GM19328 (cell line): ENCODE measurements at regions not wholly inside any gene's neighbourhood (a gene's known extent, or its start where the extent isn't known, plus 50 kb on each side); places are given as distances from the start of the nearest gene placed in this dataset.
A peak's percentile ranks its signal among the peaks of the same experiment; 100 is the strongest.
"Not testable (repeated sequence)": the region's sequence is repeated elsewhere in the genome, so short reads cannot be mapped to it uniquely, and the experiment has no call there.

Experiments used
- ATAC-seq: cut with Tn5 transposase; IDR thresholded peaks from one replicate; pipeline ENCODE4 v1.9.1; 2021; ENCODE audit warnings: mild to moderate bottlenecking, moderate library complexity; ENCODE audit not compliant: unreplicated experiment

DNA sequence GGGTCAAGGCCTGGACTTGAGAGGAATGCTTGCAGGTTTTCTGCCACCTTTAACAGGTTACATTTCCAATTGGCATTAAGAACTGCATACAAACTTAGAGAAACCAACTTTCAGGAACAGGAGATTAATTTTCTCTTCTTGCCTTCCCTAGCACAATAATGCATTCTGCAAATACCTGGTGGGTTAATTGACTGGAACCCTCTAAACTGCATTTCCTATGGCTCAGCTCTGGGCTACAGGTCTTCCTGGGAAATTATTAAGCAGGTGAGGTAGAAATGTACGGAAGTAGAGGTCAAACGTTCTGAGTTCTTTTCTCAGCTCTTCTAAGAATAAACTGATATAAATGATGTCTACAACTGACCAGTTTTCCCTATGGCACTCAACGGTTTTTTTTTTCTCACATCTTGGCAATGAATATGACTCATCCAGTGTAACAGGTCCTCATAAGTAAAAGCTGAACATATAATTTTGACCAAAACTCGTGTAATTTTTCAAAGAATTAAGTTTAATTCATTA is 144.9 kb upstream of the PELI2 start:
- no peak for ATAC-seq

DNA sequence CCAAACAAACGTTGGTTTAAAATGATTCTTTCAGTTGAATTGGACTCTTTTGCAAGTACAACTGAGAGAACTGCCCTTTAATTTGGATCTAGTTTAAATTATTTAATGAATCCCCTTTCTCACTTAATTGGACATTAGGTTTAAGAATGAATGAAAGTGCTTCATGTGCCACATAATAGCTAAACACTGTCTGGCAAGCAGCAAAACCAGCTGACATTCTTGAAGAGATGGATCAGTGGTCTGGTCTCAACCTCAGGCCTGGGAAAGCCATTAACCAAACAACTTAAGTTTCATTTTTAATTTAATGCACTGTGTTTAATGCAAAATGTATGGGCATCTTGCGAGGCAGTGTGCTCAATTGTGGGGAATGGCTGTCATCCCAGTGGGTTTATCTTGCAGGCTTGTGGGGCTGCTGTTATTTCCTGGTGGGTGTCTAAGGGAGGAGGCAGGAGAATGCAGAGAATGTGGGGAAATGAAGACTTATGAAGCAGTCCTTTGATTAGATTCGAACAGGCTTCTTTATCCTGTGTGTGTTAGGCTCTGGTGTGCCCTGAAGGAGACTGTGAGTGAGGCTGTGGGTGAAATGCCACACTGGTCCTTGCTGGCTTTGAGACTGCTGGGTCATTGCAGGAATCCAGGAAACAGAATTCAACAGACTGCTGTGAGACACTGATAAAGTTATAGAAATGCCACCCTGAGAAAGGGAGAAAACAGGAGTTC is 144.1 kb upstream of the PELI2 start:
- ATAC-seq: no peak

DNA sequence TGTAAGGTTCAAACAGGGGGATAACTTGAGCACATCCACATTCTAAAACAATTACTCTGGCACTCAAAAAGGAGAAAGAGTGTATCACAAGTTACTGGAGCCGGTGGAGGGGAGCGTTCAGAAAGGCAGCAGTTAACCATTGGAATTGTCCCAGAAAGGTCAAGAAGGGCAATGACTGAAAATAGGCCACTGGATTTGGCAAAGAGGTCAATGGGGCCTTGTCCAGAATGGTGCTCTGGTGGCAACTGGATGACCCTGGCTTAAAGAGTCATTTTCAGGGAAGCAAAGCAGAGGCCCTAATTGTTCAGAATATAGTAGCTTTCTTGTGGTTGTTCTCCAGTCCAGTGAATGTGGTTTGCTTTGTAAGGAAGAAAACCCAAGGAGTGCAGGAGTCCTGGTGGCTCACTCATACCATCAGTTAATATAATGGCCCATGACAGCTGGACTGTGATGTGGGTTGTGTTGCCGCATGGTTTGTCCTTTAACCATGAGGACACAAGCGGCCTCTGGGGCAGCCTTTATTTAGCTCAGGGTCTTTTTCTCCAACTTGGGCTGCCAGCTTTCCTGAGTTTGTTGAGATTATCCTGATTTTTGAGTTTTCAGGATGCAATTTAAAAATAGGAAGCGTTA is 142.8 kb upstream of the PELI2 start:
- ATAC-seq: no peak

GRCh38 chr14:55976219-55976618 is 142.0 kb upstream of the PELI2 start:
- no peak for ATAC-seq

DNA sequence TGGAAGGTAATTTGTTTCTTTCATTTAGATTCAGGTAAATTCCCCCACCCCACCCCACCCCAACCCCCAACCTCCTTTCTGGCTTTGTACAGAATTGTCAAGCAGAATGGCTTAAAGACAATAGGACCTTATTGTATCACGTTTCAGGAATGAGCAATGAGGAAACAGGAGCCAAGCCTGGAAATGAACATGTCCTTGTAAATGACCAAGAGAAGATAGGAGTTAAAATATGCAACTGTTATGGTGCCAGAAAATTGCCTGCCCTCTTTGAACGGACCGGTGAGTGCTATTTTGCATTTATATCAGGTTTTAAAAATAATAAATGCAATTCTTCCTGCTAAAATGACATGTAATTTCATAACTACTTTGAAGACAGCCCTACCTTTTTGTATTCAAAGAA is 141.6 kb upstream of the PELI2 start:
- ATAC-seq: no peak

DNA sequence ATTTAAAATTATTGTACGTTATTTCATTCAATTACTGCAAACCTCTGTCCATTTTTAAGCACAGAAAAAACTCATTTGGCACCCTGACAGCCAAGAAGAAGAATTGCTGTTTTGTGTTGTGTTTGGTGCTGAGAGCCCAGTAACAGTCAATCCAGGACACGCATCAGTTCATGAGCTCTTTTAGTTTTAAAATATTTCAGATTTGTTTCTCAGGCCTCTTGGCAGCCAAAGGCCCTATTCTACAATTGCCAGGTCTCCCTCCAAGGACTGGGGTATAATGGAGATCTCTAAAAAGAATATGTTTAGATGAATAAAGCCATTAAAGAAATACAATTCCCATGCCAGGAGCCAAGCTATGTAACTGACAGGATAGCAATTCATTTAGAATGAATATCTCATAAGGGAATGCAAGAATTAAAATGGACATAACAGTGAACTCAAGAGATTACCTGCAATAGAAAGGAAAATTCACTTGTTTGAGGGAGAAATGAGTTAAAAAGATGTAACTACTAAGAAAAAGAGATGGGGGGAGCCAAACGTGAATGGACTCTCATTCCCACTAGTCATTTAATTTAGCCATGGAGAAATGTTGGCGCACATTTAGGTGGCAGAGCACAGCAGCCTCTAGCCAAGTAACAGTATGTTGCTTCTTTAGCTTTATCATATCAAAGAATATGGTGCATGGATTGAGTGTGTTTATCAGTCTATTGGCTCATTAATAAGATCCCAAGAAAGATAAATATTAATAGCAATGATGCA is 140.6 kb upstream of the PELI2 start:
- ATAC-seq: no peak

- ATAC-seq: no peak
Observed at GRCh38 chr14:55979096-55979495, 139.1 kb upstream of the PELI2 start.

- ATAC-seq: no peak
Observed at GRCh38 chr14:55979781-55980180, 138.4 kb upstream of the PELI2 start.

- no peak for ATAC-seq
Observed at GRCh38 chr14:55980970-55981369, 137.2 kb upstream of the PELI2 start.

GRCh38 chr14:55986069-55986468 is 132.1 kb upstream of the PELI2 start:
- ATAC-seq: no peak

GRCh38 chr14:56000846-56001245 is 117.4 kb upstream of the PELI2 start:
- ATAC-seq: no peak

DNA sequence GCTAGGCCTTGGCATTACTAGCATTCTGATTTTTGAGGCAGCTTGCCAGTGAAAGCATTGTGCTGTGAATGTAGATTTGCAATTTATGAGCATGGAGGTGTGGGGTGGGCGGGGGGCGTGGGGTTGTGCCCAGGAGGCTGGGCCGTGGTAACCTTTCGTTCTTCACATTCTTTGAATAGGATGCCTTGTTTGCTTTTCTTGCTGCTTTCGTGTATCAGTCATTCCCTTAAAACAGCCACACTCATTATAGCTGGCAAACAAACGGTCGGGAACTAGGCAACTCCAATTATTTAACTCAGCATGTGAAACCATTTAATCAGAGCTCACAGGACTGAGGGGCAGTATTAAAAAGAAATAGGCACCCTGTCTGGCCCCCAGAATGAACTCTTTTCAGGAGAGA is 115.9 kb upstream of the PELI2 start:
- ATAC-seq: no peak

- peak; percentile 71 for ATAC-seq
Observed at GRCh38 chr14:56002876-56003625, 115.2 kb upstream of the PELI2 start.

DNA sequence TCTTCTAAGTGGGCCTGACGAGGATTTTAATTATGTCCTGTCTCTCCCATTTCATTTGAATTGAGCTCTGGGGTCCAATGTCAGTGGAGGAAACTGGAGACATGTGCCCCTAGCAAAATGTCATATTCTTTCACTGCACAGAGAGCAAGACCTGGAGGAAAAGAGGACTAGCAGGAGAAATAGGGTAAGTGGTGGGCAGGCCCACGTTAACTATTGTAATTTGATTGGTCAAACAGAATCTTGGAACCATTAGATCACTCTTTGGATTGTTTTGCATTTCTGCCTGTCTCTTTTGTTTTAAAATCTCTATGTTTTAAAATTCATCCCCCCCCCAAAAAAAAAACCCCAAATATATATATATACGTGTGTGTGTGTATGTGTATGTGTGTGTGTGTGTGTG is 113.9 kb upstream of the PELI2 start:
- no peak for ATAC-seq

DNA sequence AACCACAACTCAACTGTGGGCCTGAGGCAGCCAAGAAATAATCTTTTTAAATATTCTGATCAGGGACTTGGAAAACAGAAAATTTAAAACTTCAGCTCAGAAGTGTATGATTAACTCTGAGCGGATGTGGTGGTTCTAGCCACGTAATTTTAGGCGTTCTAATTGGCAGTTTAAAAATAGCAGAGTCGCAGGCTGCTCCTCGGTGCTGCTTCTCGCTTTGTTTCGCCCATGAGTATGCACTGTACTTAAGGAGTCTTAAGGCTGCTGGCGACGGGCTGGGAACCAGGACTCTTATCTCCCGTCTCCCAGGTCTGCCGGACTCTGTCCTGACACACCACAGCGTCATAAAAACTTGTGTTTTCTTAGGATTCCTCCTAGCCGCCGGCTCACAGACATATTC is 113.4 kb upstream of the PELI2 start:
- peak; percentile 67 for ATAC-seq

DNA sequence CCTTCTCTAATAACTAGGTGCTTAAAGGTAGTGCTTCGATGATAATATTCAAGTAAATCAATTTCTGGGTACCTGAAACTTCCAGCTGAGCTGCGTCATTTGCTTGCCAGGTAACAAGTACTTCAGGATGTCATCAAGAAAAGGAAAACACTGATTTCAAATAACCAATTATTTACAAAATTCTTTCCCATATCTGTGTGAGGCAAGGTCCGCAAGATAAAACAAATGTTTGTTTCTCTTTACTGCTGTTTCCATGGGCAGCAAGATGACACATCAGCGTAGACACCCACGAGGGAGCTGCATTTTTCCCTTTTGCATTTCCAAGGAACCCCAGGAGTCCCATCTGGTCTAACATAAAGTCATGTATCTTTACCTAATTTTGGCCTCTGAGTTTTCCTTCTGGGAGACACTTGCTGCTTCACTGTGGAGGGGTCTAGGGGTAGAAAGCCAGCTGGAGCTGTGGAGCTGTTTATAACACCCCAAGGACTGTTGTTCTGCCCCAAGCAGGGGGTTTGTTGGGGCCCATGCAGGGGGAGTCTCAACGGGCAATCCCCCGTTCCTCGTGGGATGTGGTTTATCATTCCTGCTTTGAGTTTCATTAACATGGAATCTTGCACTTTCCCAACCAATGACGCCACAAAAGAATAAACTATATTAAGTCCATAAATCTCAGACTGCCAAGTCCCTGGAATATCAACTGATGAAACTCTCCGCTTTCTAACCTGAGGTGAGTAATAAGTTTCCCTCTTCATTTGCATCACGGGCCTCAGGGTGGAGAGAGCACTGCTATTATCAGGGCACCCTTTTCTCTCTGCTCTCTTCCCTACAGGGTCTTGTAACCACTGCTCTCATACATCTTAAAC is 112.8 kb upstream of the PELI2 start:
- ATAC-seq: no peak

GRCh38 chr14:56007491-56007890 is 110.7 kb upstream of the PELI2 start:
- not testable (repeated sequence) for ATAC-seq

GRCh38 chr14:56008150-56008549 is 110.1 kb upstream of the PELI2 start:
- ATAC-seq: no peak

DNA sequence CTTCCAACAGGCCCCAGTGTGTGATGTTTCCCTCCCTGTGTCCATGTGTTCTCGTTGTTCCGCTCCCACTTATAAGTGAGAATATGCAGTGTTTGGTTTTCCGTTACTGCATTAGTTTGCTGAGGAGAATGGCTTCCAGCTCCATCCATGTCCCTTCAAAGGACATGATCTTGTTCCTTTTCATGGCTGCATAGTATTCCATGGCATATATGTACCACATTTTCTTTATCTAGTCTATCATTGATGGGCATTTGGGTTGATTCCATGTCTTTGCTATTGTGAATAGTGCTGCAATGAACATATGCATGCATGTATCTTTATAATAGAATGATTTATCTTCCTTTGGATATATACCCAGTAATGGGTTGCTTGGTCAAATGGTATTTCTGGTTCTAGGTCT is 109.5 kb upstream of the PELI2 start:
- ATAC-seq: not testable (repeated sequence)

- no peak for ATAC-seq
Observed at GRCh38 chr14:56023661-56024081, 94.5 kb upstream of the PELI2 start.
